Sigmoid colon (tissue), 6 donors: ENCODE measurements at regions not wholly inside any gene's neighbourhood (a gene's known extent, or its start where the extent isn't known, plus 50 kb on each side); places are given as distances from the start of the nearest gene placed in this dataset.

ENCODE experiments used
- DNase-seq: peaks from one replicate; pipeline ENCODE4 v3.0.0-alpha.2; 2019
- H3K27ac ChIP-seq, 4 donors: fragments of 200-600 bp; sonication (generic); one replicate each; pipeline ENCODE4 v1.5.1; 2016 to 2019; ENCODE audit warnings: mild to moderate bottlenecking in 1 of 4
- H3K27me3 ChIP-seq, 3 donors: fragments of 200-600 bp; sonication (generic); one replicate each; pipeline ENCODE4 v1.5.1; 2019; ENCODE audit warnings: mild to moderate bottlenecking in 1 of 3
- H3K36me3 ChIP-seq, 4 donors: fragments of 200-600 bp; sonication (generic); one replicate each; pipeline ENCODE4 v1.5.1; 2016 to 2019
- H3K4me1 ChIP-seq, 4 donors: fragments of 200-600 bp; sonication (generic); one replicate each; pipeline ENCODE4 v1.5.1; 2017 to 2019
- H3K4me3 ChIP-seq, 4 donors: fragments of 200-600 bp; sonication (generic); one replicate each; pipeline ENCODE4 v1.5.1; 2017 to 2019; ENCODE audit warnings: mild to moderate bottlenecking in 2 of 4, moderate library complexity in 1 of 4
- H3K9me3 ChIP-seq, 4 donors: fragments of 200-600 bp in 3 of 4; sonication (generic) in 3 of 4; one replicate each; pipeline versions ENCODE4 v1.5.1 to v1.6.1; 2013 to 2019
- EP300 ChIP-seq, 4 donors: sonication (generic); formaldehyde crosslinking; IDR thresholded peaks; one replicate each; pipeline ENCODE4 v1.6.1; 2017; ENCODE audit warnings: antibody characterized with exemption in 4 of 4
- POLR2A ChIP-seq, 2 donors: fragments of 450-650 bp; IDR thresholded peaks; one replicate each; pipeline ENCODE4 v1.6.1; 2016; ENCODE audit warnings: antibody characterized with exemption in 2 of 2, mild to moderate bottlenecking in 2 of 2, moderate library complexity in 2 of 2
- POLR2AphosphoS5 ChIP-seq, 4 donors: sonication (generic); formaldehyde crosslinking; IDR thresholded peaks; one replicate each; pipeline ENCODE4 v1.6.1; 2017; ENCODE audit warnings: antibody characterized with exemption in 4 of 4
- WGBS, 2 donors: extraction: QIAGEN DNeasy Blood & Tissue Kit; methylation state at CpG; one replicate each; pipeline ENCODE4 v1.1.7; 2013; 5-methylcytosine and 5-hydroxymethylcytosine counted together
- intact Hi-C: fragments of 100-400 bp; cut with DNase I; formaldehyde crosslinking; loops from one replicate; pipeline ENCODE4 v1.15.1; 2023
- TF ChIP-seq, protein P1 (sequence below), 4 experiments: fragments of 450-650 bp in 3 of 4; fragments of 200-600 bp in 1 of 4; IDR thresholded peaks; one replicate each; pipeline ENCODE4 v1.5.1; 2016 to 2019; ENCODE audit warnings: antibody characterized with exemption in 4 of 4, mild to moderate bottlenecking in 3 of 4, moderate library complexity in 2 of 4
- donor health status: healthy with polysubstance abuse.
- donor health status: healthy.

DNA sequence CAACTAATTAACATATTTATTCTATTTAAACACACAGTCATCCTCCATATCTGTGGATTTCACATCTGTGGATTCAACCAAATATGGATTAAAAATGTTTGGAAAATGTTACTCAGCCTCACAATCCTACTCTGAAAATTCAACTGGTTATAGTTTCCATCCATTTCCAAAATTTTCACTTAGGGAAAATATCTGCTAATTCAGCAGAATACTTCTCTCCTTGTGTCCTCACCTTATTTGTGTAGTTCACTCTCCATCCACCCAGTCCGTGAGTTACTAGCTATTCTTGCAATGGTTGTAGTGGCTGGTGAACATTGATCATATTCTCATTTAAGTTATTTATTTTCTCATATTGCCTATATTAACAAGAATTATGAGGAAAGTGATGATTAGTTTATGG is 77.6 kb upstream of the PRKCQ start:
- Histone ChIP-seq H3K27ac (no peak overlapping the region), H3K9me3 (no peaks in the 10 kb centered on the region), H3K4me3 (no peak overlapping the region), H3K27me3 (no peaks in the 10 kb centered on the region), H3K36me3 (no peaks in the 10 kb centered on the region), H3K4me1 (no peaks in the 10 kb centered on the region)
- intact Hi-C loops: no loop called here
- no peak for DNase-seq
- WGBS, 2 donors: 83 to 93% methylated on average over 1 of the region's 1 CpG
- TF ChIP-seq, protein P1, sequence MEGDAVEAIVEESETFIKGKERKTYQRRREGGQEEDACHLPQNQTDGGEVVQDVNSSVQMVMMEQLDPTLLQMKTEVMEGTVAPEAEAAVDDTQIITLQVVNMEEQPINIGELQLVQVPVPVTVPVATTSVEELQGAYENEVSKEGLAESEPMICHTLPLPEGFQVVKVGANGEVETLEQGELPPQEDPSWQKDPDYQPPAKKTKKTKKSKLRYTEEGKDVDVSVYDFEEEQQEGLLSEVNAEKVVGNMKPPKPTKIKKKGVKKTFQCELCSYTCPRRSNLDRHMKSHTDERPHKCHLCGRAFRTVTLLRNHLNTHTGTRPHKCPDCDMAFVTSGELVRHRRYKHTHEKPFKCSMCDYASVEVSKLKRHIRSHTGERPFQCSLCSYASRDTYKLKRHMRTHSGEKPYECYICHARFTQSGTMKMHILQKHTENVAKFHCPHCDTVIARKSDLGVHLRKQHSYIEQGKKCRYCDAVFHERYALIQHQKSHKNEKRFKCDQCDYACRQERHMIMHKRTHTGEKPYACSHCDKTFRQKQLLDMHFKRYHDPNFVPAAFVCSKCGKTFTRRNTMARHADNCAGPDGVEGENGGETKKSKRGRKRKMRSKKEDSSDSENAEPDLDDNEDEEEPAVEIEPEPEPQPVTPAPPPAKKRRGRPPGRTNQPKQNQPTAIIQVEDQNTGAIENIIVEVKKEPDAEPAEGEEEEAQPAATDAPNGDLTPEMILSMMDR (IDR thresholded peaks at IDR 0.05): no peak
- TF ChIP-seq POLR2AphosphoS5 (IDR thresholded peaks at IDR 0.05): no peak
- TF ChIP-seq EP300 (IDR thresholded peaks at IDR 0.05): no peak
- TF ChIP-seq POLR2A (IDR thresholded peaks at IDR 0.05): no peak

DNA sequence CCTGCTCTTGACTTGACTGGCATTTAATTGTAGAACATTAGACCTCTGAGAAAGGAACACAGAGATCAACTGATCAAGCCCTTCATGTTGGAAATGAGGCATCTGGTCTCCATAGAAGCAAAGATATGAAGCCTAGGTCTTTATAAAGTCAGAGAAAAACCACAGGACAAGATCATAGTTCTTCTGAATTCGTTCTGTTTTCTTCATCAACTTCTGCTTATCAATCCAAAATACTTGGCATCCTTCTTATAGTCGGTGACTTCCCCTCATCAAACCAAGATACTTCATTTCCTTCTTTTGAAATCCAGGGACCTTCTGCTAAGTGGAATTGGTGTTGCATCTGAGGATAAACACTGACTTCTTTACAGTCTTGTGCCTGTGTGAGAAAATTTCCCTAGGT is 77.1 kb upstream of the PRKCQ start:
- no peaks in the 10 kb centered on the region for H3K9me3 ChIP-seq
- 42 to 50% methylated on average over 2 of the region's 2 CpGs for WGBS, 2 donors
- intact Hi-C loops: no loop called here
- no peaks in the 10 kb centered on the region for H3K36me3 ChIP-seq
- H3K27me3 ChIP-seq: no peaks in the 10 kb centered on the region
- DNase-seq: no peak
- TF ChIP-seq, protein P1 (IDR thresholded peaks at IDR 0.05): no peak
- TF ChIP-seq POLR2AphosphoS5 (IDR thresholded peaks at IDR 0.05) (no peak), POLR2A (IDR thresholded peaks at IDR 0.05) (no peak), EP300 (IDR thresholded peaks at IDR 0.05) (no peak)
- H3K4me3 ChIP-seq: no peak overlapping the region
- H3K27ac ChIP-seq: no peak overlapping the region
- no peaks in the 10 kb centered on the region for H3K4me1 ChIP-seq

DNA sequence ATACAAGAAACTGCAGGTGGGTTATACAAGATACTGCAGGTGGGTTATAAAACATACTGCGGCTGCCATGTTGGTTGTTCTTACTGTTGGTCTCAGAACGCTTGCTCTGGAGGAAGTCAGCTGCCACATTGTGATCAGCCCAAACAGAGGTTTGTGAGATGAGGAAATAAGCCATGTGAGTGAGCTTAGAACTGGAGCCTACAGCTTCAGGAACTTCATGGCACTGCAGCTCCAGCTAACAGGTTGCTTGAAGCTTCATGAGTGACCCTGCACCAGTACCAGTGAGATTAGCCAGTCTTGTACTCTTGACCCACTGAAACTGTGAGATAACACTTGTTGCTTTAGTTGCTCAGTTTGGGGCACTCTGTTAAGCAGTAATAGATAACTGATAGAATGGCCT is 74.5 kb upstream of the PRKCQ start:
- DNase-seq: no peak
- H3K4me3 ChIP-seq: no peak overlapping the region
- intact Hi-C loops: no loop called here
- no peak overlapping the region for H3K27ac ChIP-seq
- H3K4me1 ChIP-seq: no peaks in the 10 kb centered on the region
- no peaks in the 10 kb centered on the region for H3K9me3 ChIP-seq
- TF ChIP-seq POLR2AphosphoS5 (IDR thresholded peaks at IDR 0.05): no peak
- no peak for TF ChIP-seq EP300 (IDR thresholded peaks at IDR 0.05)
- TF ChIP-seq, protein P1 (IDR thresholded peaks at IDR 0.05): no peak
- no peak for TF ChIP-seq POLR2A (IDR thresholded peaks at IDR 0.05)
- H3K36me3 ChIP-seq: no peaks in the 10 kb centered on the region
- no peaks in the 10 kb centered on the region for H3K27me3 ChIP-seq
- 83 to 87% methylated on average over 2 of the region's 2 CpGs for WGBS, 2 donors

GRCh38 chr10:6650586-6650985 is 70.5 kb upstream of the PRKCQ start:
- H3K36me3 ChIP-seq: no peaks in the 10 kb centered on the region
- no peaks in the 10 kb centered on the region for H3K9me3 ChIP-seq
- peaks cover 0 to 5% (median 0%) of the 10 kb centered on the region in 3 donors for H3K27me3 ChIP-seq
- no peak overlapping the region for H3K4me3 ChIP-seq
- TF ChIP-seq, protein P1 (IDR thresholded peaks at IDR 0.05): no peak
- TF ChIP-seq POLR2A (IDR thresholded peaks at IDR 0.05) (no peak), POLR2AphosphoS5 (IDR thresholded peaks at IDR 0.05) (no peak), EP300 (IDR thresholded peaks at IDR 0.05) (no peak)
- intact Hi-C loops: no loop called here
- H3K4me1 ChIP-seq: no peaks in the 10 kb centered on the region
- 81 to 91% methylated on average over 6 of the region's 6 CpGs for WGBS, 2 donors
- DNase-seq: no peak
- no peak overlapping the region for H3K27ac ChIP-seq

DNA sequence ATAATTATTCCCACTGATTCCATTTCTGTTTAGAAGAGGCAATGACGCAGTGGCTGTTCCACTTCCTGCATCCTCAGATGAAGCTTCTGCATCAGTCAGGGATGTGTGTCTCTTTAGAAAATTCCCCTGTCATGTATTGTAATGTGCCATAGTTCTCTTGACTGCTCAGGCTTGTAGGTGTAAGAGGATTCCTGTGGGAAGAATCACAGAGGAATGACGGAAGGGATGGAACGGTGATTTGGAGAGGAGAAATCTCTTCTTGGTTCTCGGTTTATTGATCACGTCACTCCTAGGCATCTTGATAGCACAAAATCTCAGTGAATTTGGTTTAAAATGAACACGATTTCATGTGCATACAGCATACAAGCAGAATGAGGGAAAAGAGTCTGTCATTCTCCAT is 69.8 kb upstream of the PRKCQ start:
- Histone ChIP-seq H3K4me3 (no peak overlapping the region), H3K9me3 (no peaks in the 10 kb centered on the region), H3K27ac (no peak overlapping the region), H3K27me3 (peaks cover 0 to 5% (median 0%) of the 10 kb centered on the region in 3 donors), H3K36me3 (no peaks in the 10 kb centered on the region), H3K4me1 (no peaks in the 10 kb centered on the region)
- 72 to 86% methylated on average over 6 of the region's 6 CpGs for WGBS, 2 donors
- no peak for DNase-seq
- TF ChIP-seq POLR2A (IDR thresholded peaks at IDR 0.05) (no peak), EP300 (IDR thresholded peaks at IDR 0.05) (no peak), POLR2AphosphoS5 (IDR thresholded peaks at IDR 0.05) (no peak)
- TF ChIP-seq, protein P1 (IDR thresholded peaks at IDR 0.05): no peak
- intact Hi-C loops: no loop called here
